Right renal pelvis (tissue), 4 donors: ENCODE measurements at regions not wholly inside any gene's neighbourhood (a gene's known extent, or its start where the extent isn't known, plus 50 kb on each side); places are given as distances from the start of the nearest gene placed in this dataset.
"Not testable (repeated sequence)": the region's sequence is repeated elsewhere in the genome, so short reads cannot be mapped to it uniquely, and the experiment has no call there.

Experiments used
- DNase-seq, 4 donors: peaks; one replicate each; pipeline ENCODE4 v3.0.0-alpha.2; 2013; ENCODE audit warnings: low read depth in 4 of 4, low spot score in 3 of 4, missing footprints in 1 of 4

DNA sequence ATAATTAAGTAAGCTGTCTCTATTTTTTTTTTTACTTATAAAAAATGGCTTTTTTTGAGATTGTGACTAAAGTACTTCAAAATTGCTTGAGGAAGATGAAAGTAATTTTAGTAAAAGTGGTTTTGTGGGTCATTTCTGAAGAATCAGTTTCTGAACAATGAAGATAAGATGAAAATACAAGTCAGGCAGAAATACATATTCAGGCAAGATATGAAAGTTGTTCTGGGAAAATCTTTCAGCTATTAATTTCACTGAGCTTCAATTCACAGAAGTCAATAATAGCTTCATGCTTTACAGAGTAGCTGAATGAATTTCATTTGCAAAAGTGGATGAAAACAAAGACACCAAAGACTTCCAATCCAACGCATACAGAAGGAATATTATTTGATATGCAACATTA, 305.2 kb upstream of the ARSJ start:
- no peak for DNase-seq

DNA sequence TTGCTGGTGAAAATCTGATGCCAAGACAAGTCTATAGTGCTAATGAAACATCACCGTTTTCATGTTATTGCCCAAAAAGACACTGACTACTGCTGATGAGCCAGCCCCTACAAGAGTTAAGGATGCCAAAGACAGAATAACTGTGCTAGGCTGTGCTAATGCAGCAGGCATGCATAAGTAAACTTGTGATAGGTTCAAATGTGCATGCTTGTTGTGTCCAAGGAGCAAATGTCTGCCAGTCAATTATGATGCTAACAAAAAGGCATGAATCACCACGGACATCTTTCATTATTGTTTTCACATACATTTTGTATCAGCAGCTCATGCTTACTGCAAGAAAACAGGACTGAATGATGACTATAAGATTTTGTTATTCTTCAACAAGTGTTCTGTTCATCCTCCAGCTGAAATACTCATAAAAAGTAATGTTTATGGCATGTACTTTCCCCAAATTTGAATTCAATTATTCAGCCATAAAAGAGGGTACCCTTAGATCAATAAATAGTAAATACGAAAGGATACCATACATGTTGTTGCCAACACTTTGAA, 306.9 kb upstream of the ARSJ start:
- DNase-seq: no peak

DNA sequence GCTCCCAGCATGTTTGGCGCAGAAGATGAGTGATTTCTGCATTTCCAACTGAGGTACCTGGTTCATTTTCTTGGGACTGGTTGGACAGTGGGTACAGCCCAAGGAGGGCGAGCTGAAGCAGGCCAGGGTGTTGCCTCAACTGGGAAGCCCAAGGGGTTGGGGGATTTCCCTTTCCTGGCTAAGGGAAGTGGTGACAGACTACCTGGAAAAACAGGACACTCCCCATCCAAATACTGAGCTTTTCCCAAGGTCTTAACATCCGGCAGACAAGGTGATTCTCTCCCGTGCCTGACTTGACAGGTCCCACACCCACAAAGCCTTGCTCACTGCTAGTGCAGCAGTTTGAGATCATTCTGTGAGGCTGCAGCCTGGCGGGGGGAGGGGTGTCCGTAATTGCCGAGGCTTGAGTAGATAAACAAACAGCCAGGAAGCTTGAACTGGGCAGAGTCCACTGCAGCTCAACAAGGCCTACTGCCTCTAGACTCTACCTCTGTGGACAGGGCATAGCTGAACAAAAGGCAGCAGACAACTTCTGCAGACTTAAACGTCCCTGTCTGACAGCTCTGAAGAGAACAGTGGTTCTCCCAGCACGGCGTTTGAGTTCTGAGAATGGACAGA, 307.7 kb upstream of the ARSJ start:
- no peak for DNase-seq

DNA sequence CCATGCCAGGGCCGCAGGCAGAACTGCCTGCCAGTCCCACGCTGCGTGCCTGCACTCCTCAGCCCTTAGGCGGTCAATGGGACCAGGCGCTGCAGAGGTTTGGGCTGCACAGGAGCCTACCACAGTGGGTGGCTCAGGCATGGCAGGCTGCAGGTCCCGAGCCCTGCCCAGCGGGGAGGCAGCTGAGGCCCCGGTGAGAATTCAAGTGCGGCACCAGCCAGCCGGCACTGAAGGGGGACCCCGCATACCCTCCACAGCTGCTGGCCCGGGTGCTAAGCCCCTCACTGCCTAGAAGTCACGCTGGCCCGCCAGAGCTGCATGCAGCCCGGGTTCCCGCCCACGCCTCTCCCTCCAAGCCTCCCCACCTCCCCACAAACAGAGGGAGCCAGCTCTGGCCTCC, 302.5 kb upstream of the UGT8 start:
- DNase-seq: no peak

DNA sequence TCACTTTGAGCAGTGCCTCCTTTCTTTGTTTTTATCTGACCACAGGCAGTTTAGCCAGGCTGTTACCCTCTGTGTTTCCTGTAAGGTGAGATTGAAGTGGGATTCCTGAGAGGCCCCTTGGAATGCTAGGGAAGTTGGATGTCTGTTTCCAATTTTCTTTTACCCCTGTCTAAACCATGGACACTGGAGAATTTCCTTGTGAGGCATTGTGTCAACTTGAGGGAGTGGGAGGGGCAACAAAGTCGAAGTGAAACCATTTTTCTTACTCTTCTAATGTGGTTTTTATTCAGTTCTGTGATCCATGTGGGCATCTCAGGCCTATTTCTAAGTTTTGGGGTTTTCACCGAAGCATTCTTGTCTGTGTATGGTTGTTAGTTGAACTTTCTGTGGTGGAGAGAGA, 296.1 kb upstream of the UGT8 start:
- no peak for DNase-seq

- DNase-seq: no peak
Observed at GRCh38 chr4:114304046-114304445, 294.6 kb upstream of the UGT8 start.

GRCh38 chr4:114304567-114304966, 294.0 kb upstream of the UGT8 start:
- no peak for DNase-seq

- DNase-seq: no peak
Observed at GRCh38 chr4:114306946-114307345, 291.7 kb upstream of the UGT8 start.

DNA sequence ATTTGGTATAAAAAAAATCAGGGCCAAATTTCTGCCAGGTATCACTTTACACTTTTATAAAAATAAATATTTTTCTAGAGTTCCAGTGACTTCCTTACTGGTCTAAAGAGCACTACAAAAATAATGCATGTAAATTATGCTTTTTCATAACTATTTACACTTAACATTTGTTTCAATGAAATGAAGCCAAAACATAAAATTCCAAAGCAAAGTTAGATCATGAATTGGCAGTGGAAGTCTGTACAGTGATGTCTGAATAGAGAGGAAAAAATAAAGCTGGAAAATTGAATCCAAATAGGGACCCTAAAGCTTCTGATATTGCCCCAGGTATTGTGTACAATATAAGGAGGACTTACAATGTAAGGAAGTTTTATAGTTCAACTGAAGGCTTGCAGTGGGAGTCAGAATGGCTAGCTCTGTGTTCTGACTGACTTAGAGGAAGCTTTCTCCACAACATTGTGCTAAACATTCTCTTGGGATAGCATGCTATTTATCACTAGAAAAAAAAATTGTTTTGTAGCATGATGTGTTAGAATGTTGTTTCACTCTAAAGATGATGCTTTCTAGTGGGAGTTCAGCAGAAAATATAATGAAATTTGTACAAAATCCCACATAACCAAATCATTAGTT, 288.2 kb upstream of the UGT8 start:
- no peak for DNase-seq

- no peak for DNase-seq
Observed at GRCh38 chr4:114311787-114312186, 286.8 kb upstream of the UGT8 start.

GRCh38 chr4:114312338-114312737, 286.3 kb upstream of the UGT8 start:
- DNase-seq: no peak

DNA sequence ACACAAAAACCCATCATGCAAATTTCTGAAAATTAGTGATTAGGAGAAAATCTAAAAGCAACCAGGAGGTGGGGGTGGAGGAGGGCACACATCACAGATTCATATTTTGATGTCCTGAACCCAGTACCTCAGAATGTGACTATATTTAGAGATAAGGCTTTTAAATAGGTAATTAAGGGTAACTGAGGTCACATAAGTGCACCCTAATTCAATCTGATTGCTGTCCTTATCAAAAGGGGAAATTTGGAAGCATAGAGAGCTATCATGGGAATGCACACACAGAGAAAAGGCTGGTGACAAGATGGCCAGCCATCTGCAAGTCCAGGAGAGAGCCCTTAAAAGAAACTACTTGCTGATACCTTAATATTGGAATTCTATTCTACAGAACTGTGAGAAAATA, 281.8 kb upstream of the UGT8 start:
- no peak for DNase-seq

DNA sequence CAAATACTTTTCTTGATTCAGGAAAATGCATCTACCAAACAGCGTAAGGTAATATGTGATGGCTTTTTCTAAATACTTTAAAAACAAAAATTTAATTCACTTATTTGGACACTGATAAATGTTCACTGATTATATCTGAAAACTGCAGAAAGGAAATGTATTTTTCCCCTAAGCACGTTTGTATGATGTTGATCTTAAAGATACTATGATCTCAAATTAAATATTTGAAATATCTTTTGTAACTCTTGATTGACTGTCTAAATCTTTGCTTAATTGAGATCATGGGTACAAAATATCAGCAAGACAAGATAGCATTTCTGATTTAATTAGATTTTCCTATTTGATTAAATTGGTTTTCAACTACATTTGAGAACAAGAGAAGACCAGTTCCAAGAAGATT, 281.0 kb upstream of the UGT8 start:
- DNase-seq: no peak

GRCh38 chr4:114318309-114318708, 280.3 kb upstream of the UGT8 start:
- peak in 1 of 4 donors; percentile 7 for DNase-seq

- DNase-seq: no peak
Observed at GRCh38 chr4:114320126-114320525, 278.5 kb upstream of the UGT8 start.

DNA sequence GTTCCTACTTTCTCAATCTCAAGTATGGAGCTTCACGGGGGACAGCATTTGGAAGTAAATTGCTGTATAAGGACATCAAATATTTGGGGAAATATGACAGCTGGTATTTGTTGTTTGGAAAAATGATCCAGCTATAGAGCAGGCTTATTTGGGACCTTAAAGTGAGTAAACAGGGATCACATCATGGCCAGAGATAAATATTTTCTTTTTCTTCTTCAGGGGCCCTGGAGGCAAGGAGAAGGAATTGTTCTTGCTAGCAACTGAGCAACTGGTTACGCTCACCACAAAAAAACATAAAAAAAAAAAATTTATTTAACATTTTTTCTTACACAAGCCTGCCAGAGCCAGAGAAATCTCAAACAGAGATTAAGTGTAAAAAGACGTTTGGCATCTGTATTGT, 277.2 kb upstream of the UGT8 start:
- no peak for DNase-seq

GRCh38 chr4:114323841-114324240, 274.8 kb upstream of the UGT8 start:
- DNase-seq: no peak

- no peak for DNase-seq
Observed at GRCh38 chr4:114326358-114326757, 272.2 kb upstream of the UGT8 start.

DNA sequence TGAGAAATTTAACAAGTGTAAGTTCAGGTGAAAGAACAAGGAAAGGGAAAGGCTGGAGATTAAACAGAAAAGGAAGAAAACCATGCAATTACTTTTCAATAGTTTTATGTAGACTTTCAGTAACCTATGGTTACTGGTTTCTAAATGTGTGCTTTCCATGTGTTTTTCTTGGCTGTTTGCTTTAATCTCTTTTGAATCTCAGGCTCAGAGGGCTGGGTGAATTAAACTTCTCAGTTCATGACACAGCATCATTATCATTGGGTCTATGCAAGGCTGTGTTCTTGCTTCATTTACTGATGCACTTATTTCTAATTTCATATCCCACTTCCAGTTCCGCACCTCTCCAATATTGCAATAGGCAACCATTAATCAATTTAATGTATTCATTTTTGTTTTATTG, 266.5 kb upstream of the UGT8 start:
- no peak for DNase-seq

DNA sequence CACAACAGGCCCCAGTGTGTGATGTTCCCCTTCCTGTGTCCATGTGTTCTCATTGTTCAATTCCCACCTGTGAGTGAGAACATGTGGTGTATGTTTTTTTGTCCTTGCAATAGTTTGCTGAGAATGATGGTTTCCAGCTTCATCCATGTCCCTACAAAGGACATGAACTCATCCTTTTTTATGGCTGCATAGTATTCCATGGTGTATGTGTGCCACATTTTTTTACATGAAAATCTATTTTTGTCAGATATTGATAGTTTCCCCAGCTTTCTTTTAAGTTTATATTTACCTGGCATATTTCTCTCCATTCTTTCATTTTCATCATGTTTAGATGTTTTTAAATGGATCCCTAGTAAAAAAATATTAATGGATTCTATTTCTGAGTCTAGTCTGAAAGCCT, 264.2 kb upstream of the UGT8 start:
- not testable (repeated sequence) for DNase-seq

GRCh38 chr4:114334884-114335330, 263.7 kb upstream of the UGT8 start:
- DNase-seq: no peak

- no peak for DNase-seq
Observed at GRCh38 chr4:114335339-114335738, 263.3 kb upstream of the UGT8 start.
